HG03558 (cell line): ENCODE measurements at regions not wholly inside any gene's neighbourhood (a gene's known extent, or its start where the extent isn't known, plus 50 kb on each side); places are given as distances from the start of the nearest gene placed in this dataset.

Source experiments
- ATAC-seq: cut with Tn5 transposase; IDR thresholded peaks from one replicate; pipeline ENCODE4 v1.9.1; 2021; ENCODE audit warnings: moderate number of reproducible peaks; ENCODE audit not compliant: unreplicated experiment; ENCODE audit errors: extremely low read depth

GRCh38 chr1:83813576-83813975 lies 185.4 kb downstream of the TTLL7 start:
- ATAC-seq: no peak

- no peak for ATAC-seq
Observed at GRCh38 chr1:83810144-83810543, 188.8 kb downstream of the TTLL7 start.

GRCh38 chr1:83808536-83808935 lies 190.4 kb downstream of the TTLL7 start:
- ATAC-seq: no peak

DNA sequence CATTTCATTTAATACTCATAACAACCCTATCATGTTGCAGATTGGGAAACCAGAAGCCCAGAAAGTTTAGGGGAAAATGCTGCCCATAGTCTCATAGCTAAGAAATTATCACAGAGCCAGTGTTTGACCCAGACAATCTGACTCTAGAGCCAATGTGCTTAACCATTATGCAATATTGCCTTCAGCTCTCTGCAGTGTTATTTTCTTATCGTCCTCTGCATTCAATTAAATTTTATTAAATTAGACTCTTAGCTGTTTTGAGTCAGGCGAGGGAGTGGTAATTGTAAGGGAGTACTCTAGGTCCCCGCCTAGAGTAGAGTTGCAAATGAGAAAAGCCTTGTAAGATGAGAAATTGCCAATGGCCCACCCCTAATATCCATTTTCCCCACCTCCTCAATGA lies 191.1 kb downstream of the TTLL7 start:
- ATAC-seq: no peak

GRCh38 chr1:83807231-83807630 lies 191.7 kb downstream of the TTLL7 start:
- ATAC-seq: no peak

- no peak for ATAC-seq
Observed at GRCh38 chr1:83805921-83806320, 193.0 kb downstream of the TTLL7 start.

DNA sequence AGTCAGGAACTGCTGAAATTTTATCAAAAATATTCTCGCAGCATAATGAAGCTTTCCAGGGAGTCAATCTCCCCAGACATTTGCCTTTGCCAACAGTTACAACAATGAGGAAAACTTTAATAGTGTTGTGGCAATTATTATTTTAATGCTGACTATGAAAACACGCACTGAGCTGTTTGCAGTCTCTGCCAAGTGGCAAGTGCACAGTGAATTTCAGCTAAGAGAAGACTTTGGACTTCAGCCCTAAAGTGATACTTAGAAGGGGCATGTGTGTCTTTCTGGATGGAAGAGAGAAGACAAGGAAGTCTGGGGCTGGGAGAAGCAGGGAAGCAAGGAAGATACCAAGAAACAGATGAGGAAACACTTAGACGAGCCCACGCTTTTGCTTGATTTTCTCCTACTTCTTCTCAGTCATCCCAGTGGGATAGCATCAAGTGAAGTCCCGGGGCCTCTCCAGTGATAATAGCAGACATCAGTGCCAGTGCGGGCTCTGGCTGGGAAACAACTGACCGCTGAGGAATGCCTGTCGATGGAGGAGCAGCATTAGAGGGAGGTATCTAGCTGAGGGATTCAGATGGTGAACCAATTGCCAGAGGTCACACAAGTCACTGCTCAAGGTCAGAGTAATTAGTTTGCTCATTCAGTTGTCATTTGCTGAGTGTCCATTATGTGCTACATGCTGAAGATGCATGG lies 196.3 kb downstream of the TTLL7 start:
- no peak for ATAC-seq

- ATAC-seq: no peak
Observed at GRCh38 chr1:83802023-83802422, 196.9 kb downstream of the TTLL7 start.

- ATAC-seq: no peak
Observed at GRCh38 chr1:83800066-83800465, 198.9 kb downstream of the TTLL7 start.

DNA sequence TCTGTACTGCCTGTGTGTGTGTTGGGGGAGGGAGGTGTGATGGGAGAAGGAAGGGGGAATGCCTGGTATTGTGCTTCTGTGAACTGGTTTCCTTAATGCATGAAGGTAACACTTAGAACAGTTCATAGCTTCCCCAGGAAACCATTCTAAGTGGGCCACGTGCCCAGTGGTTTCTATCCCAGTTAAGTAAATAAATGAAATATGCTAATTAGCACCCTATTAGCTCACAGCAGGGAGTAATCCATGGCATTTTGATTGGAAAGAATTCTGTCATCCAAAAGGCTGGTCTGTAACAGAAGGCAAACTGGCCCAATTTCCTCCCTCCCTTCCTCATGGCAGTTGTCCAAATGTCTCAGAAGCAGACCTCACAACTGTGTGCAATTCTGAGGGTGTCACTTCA lies 199.3 kb downstream of the TTLL7 start:
- no peak for ATAC-seq

DNA sequence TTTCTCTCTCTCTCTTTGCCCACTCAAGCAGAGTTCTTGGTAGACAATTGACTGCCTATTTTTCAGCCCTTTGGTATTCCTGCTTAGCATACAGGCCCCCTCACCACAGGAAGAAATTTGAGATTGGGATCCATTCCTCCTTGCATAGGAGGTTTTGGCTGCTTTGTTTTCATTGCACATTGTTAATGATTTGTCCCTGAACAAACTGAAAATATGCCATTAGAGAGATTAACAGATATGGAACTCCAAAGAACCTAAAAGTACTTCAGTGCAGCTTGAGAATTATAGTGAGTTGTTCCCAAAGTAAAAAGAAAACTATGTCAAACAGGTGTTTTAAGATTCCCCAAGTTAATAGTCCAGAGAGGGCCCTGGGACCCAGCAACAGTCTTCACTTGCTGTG lies 200.0 kb downstream of the TTLL7 start:
- ATAC-seq: no peak

GRCh38 chr1:83796409-83796808 lies 202.5 kb downstream of the TTLL7 start:
- ATAC-seq: no peak

DNA sequence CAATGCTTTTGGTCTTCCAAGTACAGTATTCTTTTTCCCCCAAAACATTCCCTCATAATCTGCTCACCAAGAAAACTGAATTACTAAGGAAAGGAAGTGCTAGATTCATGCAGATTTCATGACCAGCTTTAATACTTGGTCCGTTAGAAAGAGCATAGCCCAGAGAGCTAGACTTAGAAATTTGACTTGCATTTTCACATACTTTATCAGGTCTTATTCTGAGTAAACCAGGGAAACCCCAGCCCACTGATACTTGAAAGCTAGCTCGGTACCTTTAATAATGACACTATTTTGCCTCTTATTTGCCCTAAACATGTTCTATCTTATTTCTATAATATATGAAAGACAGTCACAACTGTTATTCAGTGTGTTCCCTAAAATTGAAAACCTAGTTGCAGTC lies 204.5 kb downstream of the TTLL7 start:
- no peak for ATAC-seq

DNA sequence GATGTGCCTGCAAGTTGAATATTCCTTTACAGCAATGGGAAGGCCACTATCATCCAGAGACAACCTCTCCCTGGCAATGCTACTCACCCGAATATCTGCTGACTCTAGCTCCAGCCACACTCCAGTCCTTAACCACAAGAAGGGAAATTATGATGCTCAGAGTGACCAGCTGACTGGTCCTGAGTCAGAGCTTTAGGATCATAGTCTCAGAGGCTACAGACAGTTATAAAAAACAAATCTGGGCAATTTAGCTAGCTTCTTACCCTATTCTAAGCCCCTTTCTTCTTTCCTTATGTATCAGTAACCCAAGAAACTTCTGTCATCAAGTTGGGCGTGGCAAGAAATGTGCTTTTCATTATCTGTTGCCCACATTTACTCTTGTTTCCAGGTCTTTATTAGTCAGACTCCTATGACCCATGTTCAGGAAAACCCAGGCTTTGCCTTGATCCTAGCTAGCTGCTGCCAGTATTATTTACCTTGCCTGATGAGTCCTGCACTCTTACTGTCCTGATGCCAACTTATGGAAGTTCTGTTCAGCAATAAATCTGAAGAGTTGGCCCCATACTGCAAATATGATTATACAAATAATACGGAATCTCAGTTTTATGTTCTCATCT lies 207.0 kb downstream of the TTLL7 start:
- no peak for ATAC-seq

DNA sequence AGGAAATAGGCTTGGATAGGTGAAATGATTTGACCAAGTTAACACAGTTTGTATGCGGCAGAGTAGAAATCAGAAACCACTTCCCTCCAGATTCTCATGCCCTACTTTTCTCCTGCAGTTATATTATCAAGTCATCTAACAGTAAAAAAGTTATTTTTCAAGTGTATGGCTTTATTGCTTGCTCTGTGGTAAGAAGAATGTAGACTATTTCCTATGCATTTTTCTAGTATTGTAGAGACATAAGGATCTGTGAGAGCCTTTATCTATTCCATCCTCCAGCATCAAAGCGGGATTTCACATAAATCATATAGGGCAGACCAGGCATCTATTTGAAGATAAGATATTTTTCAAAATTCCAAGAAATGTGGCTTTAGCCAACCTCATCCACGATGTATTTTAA lies 208.5 kb downstream of the TTLL7 start:
- no peak for ATAC-seq

- no peak for ATAC-seq
Observed at GRCh38 chr1:83787246-83787998, 211.5 kb downstream of the TTLL7 start.

- no peak for ATAC-seq
Observed at GRCh38 chr1:83781667-83782066, 217.3 kb downstream of the TTLL7 start.

GRCh38 chr1:83779565-83779964 lies 219.4 kb downstream of the TTLL7 start:
- ATAC-seq: no peak

GRCh38 chr1:83777758-83778101 lies 221.2 kb downstream of the TTLL7 start:
- ATAC-seq: no peak

DNA sequence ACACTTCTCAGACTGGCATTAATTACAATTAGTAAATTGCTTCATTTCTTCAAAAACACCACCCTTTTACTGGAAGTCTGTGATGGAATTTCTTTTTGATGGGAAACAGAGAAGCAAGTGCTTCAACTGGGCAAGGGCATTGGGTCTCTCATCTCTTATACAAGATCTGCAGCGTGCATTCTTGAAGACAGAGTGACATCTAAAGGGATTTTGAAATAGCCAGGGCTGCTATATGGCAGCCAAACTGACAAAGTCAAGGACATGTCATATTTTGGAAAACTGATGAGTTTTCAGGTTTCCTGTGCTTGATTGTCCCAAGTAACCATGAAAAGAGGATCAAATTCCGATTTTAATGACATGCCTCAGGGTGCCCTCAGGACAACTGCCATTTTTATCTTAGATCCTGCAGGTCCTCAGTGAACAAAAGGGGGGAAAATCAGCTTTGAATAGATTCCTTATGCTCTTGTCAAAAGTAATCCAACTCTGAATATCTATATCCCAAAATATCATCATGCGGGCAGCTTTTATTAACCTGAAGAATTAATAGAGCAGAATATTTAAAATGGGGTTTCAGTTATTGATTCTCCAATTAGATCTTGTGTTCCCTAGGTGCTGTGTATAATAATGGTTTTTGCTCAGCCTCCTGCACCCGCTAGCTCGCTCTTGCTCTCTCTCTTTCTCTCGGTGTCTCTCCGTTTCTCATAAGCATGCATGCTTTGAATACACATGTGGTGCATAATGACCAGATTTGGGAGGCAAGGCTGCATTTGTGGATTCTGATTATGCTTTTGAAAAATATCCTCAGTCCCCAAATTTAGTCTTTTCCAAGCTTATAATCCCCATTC lies 221.8 kb downstream of the TTLL7 start:
- ATAC-seq: no peak
